ENCODE measurements at regions not wholly inside any gene's neighbourhood (a gene's known extent, or its start where the extent isn't known, plus 50 kb on each side); places are given as distances from the start of the nearest gene placed in this dataset.

- Mint-ChIP-seq H3K36me3 (ENCODE audit: unreplicated experiment) (no peaks in the 10 kb centered on the region), H3K4me3 (ENCODE audit: unreplicated experiment) (no peak overlapping the region), H3K27me3 (ENCODE audit: unreplicated experiment) (no peaks in the 10 kb centered on the region), H3K9me3 (ENCODE audit: unreplicated experiment) (peaks cover 2% of the 10 kb centered on the region), H3K27ac (ENCODE audit: unreplicated experiment) (no peak overlapping the region), H3K4me1 (ENCODE audit: low read depth, unreplicated experiment) (no peaks in the 10 kb centered on the region)
- no peak for TF ChIP-seq CTCF (IDR thresholded peaks at IDR 0.05; ENCODE audit: partially characterized antibody, unreplicated experiment)
- no peak for DNase-seq
Observed at GRCh38 chr7:159253657-159254056, 109.0 kb upstream of the VIPR2 start.

GRCh38 chr7:159250471-159250870 is 105.8 kb upstream of the VIPR2 start:
- H3K27me3 Mint-ChIP-seq (ENCODE audit: unreplicated experiment) = no peaks in the 10 kb centered on the region
- no peaks in the 10 kb centered on the region for H3K4me1 Mint-ChIP-seq (ENCODE audit: low read depth, unreplicated experiment)
- no peak overlapping the region for H3K27ac Mint-ChIP-seq (ENCODE audit: unreplicated experiment)
- peaks cover 2% of the 10 kb centered on the region for H3K9me3 Mint-ChIP-seq (ENCODE audit: unreplicated experiment)
- H3K4me3 Mint-ChIP-seq (ENCODE audit: unreplicated experiment) = no peak overlapping the region
- no peak for DNase-seq
- no peak for TF ChIP-seq CTCF (IDR thresholded peaks at IDR 0.05; ENCODE audit: partially characterized antibody, unreplicated experiment)
- H3K36me3 Mint-ChIP-seq (ENCODE audit: unreplicated experiment) = no peaks in the 10 kb centered on the region

- Mint-ChIP-seq H3K27ac (ENCODE audit: unreplicated experiment) (no peak overlapping the region), H3K4me1 (ENCODE audit: low read depth, unreplicated experiment) (no peaks in the 10 kb centered on the region), H3K4me3 (ENCODE audit: unreplicated experiment) (no peak overlapping the region), H3K27me3 (ENCODE audit: unreplicated experiment) (no peaks in the 10 kb centered on the region), H3K9me3 (ENCODE audit: unreplicated experiment) (peaks cover 2% of the 10 kb centered on the region), H3K36me3 (ENCODE audit: unreplicated experiment) (no peaks in the 10 kb centered on the region)
- no peak for TF ChIP-seq CTCF (IDR thresholded peaks at IDR 0.05; ENCODE audit: partially characterized antibody, unreplicated experiment)
- DNase-seq = no peak
Observed at GRCh38 chr7:159249671-159250070, 105.0 kb upstream of the VIPR2 start.

GRCh38 chr7:159247910-159248309 is 103.2 kb upstream of the VIPR2 start:
- no peak for DNase-seq
- no peak for TF ChIP-seq CTCF (IDR thresholded peaks at IDR 0.05; ENCODE audit: partially characterized antibody, unreplicated experiment)
- Mint-ChIP-seq H3K4me3 (ENCODE audit: unreplicated experiment) (no peak overlapping the region), H3K36me3 (ENCODE audit: unreplicated experiment) (no peaks in the 10 kb centered on the region), H3K27ac (ENCODE audit: unreplicated experiment) (no peak overlapping the region), H3K4me1 (ENCODE audit: low read depth, unreplicated experiment) (no peaks in the 10 kb centered on the region), H3K27me3 (ENCODE audit: unreplicated experiment) (no peaks in the 10 kb centered on the region), H3K9me3 (ENCODE audit: unreplicated experiment) (no peaks in the 10 kb centered on the region)

- Mint-ChIP-seq H3K36me3 (ENCODE audit: unreplicated experiment) (no peaks in the 10 kb centered on the region), H3K27me3 (ENCODE audit: unreplicated experiment) (no peaks in the 10 kb centered on the region), H3K4me3 (ENCODE audit: unreplicated experiment) (no peak overlapping the region), H3K4me1 (ENCODE audit: low read depth, unreplicated experiment) (no peaks in the 10 kb centered on the region), H3K27ac (ENCODE audit: unreplicated experiment) (no peak overlapping the region), H3K9me3 (ENCODE audit: unreplicated experiment) (no peaks in the 10 kb centered on the region)
- no peak for TF ChIP-seq CTCF (IDR thresholded peaks at IDR 0.05; ENCODE audit: partially characterized antibody, unreplicated experiment)
- no peak for DNase-seq
Observed at GRCh38 chr7:159246702-159247480, 102.2 kb upstream of the VIPR2 start.

All from glutamatergic neuron (in vitro differentiated cells).